MM.1S (cell line): ENCODE measurements at regions not wholly inside any gene's neighbourhood (a gene's known extent, or its start where the extent isn't known, plus 50 kb on each side); places are given as distances from the start of the nearest gene placed in this dataset.

Source experiments
- DNase-seq: peaks from one replicate; pipeline ENCODE4 v3.0.0-alpha.2; 2015
- H2AFZ ChIP-seq: fragments of 300-600 bp; sonication (generic); 2 replicates; pipeline ENCODE4 v1.6.0; 2016; ENCODE audit warnings: antibody characterized with exemption, low read length
- H3F3A ChIP-seq: fragments of 300-600 bp; sonication (generic); 2 replicates; pipeline ENCODE4 v1.6.1; 2016; ENCODE audit warnings: mild to moderate bottlenecking, antibody characterized with exemption, low read length, moderate library complexity, mixed read lengths; ENCODE audit not compliant: insufficient read depth
- H3K27ac ChIP-seq: fragments of 300-600 bp; sonication (generic); 2 replicates; pipeline ENCODE4 v1.5.1; 2016; ENCODE audit warnings: mild to moderate bottlenecking, low read length
- H3K27me3 ChIP-seq: fragments of 300-600 bp; sonication (generic); replicated peaks from 2 replicates; pipeline ENCODE4 v1.6.0; 2016; ENCODE audit warnings: low read length; ENCODE audit not compliant: insufficient read depth
- H3K36me3 ChIP-seq: fragments of 300-600 bp; sonication (generic); replicated peaks from 2 replicates; pipeline ENCODE4 v1.6.1; 2016; ENCODE audit warnings: mild to moderate bottlenecking, low read length, mixed read lengths; ENCODE audit not compliant: insufficient read depth
- H3K4me1 ChIP-seq: fragments of 300-600 bp; sonication (generic); 2 replicates; pipeline ENCODE4 v1.6.1; 2016; ENCODE audit warnings: low read length, mixed read lengths
- H3K4me2 ChIP-seq: fragments of 300-600 bp; sonication (generic); 2 replicates; pipeline ENCODE4 v1.6.0; 2016; ENCODE audit warnings: low read depth, low read length
- H3K4me3 ChIP-seq: fragments of 300-600 bp; sonication (generic); 2 replicates; pipeline ENCODE4 v1.5.1; 2016; ENCODE audit warnings: low read length, mixed read lengths
- H3K79me2 ChIP-seq: fragments of 300-600 bp; sonication (generic); 2 replicates; pipeline ENCODE4 v1.6.1; 2016; ENCODE audit warnings: mixed run types, low read length, mixed read lengths
- H3K9ac ChIP-seq: fragments of 300-600 bp; sonication (generic); 2 replicates; pipeline ENCODE4 v1.6.1; 2016; ENCODE audit warnings: low read length, mixed read lengths
- H3K9me2 ChIP-seq: fragments of 300-600 bp; sonication (generic); replicated peaks from 2 replicates; pipeline ENCODE4 v1.6.1; 2016; ENCODE audit warnings: mild to moderate bottlenecking, low read length, mixed read lengths; ENCODE audit not compliant: insufficient read depth
- H3K9me3 ChIP-seq: fragments of 300-600 bp; sonication (generic); replicated peaks from 2 replicates; pipeline ENCODE4 v1.6.1; 2016; ENCODE audit warnings: mild to moderate bottlenecking, low read length, mixed read lengths; ENCODE audit not compliant: insufficient read depth
- H4K20me1 ChIP-seq: fragments of 300-600 bp; sonication (generic); 2 replicates; pipeline ENCODE4 v1.6.1; 2016; ENCODE audit warnings: mild to moderate bottlenecking, low read length, moderate library complexity, mixed read lengths; ENCODE audit not compliant: insufficient read depth
- EZH2 ChIP-seq: fragments of 300-600 bp; sonication (generic); optimal IDR thresholded peaks from 2 replicates; pipeline ENCODE3; 2017; ENCODE audit warnings: low read depth, mild to moderate bottlenecking, antibody characterized with exemption, low read length, mixed read lengths
- EZH2phosphoT487 ChIP-seq: fragments of 300-600 bp; sonication (generic); IDR thresholded peaks from 2 replicates; pipeline ENCODE4 v1.6.1; 2018; ENCODE audit warnings: antibody characterized with exemption, low read length
- TF ChIP-seq, protein P1 (sequence below): fragments of 300-600 bp; sonication (generic); IDR thresholded peaks from 2 replicates; pipeline ENCODE4 v1.5.1; 2016; ENCODE audit warnings: antibody characterized with exemption, low read length, mixed read lengths

DNA sequence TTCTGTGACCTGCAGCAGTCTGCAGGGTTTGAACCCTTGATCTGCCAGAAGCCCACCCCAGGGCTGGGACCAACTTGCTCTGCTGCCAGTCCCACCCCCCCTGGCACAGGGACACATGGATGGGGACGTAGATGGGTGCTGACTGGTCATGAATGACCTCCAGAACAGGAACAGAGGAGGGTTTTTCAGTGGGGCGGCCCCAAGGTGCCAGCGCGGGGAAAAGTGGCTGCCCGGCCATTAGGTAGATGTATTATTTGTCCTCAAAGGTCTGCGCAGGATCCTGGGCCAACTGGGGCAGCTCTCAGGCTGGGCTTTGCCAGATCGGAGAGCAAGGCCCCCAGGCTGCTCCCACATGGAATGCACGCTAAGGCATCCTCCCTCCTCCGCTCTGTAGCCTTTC is 265.2 kb upstream of the TNRC6C start:
- H3K27me3 ChIP-seq, result no peaks in the 10 kb centered on the region
- no peak overlapping the region for H3K4me2 ChIP-seq
- H3K9me2 ChIP-seq, result no peaks in the 10 kb centered on the region
- H4K20me1 ChIP-seq, result no peaks in the 10 kb centered on the region
- no peaks in the 10 kb centered on the region for H3F3A ChIP-seq
- H2AFZ ChIP-seq, result no peak overlapping the region
- H3K9ac ChIP-seq, result no peak overlapping the region
- no peak overlapping the region for H3K4me3 ChIP-seq
- no peaks in the 10 kb centered on the region for H3K79me2 ChIP-seq
- no peak overlapping the region for H3K27ac ChIP-seq
- TF ChIP-seq EZH2phosphoT487, result no peak
- TF ChIP-seq EZH2, result no peak
- TF ChIP-seq, protein P1, sequence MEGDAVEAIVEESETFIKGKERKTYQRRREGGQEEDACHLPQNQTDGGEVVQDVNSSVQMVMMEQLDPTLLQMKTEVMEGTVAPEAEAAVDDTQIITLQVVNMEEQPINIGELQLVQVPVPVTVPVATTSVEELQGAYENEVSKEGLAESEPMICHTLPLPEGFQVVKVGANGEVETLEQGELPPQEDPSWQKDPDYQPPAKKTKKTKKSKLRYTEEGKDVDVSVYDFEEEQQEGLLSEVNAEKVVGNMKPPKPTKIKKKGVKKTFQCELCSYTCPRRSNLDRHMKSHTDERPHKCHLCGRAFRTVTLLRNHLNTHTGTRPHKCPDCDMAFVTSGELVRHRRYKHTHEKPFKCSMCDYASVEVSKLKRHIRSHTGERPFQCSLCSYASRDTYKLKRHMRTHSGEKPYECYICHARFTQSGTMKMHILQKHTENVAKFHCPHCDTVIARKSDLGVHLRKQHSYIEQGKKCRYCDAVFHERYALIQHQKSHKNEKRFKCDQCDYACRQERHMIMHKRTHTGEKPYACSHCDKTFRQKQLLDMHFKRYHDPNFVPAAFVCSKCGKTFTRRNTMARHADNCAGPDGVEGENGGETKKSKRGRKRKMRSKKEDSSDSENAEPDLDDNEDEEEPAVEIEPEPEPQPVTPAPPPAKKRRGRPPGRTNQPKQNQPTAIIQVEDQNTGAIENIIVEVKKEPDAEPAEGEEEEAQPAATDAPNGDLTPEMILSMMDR, result no peak
- H3K9me3 ChIP-seq, result no peaks in the 10 kb centered on the region
- H3K36me3 ChIP-seq, result no peaks in the 10 kb centered on the region
- no peak for DNase-seq
- H3K4me1 ChIP-seq, result peaks cover 29% of the 10 kb centered on the region

GRCh38 chr17:77693776-77694175 is 264.7 kb upstream of the TNRC6C start:
- H3F3A ChIP-seq, result no peaks in the 10 kb centered on the region
- no peak overlapping the region for H2AFZ ChIP-seq
- no peak overlapping the region for H3K4me3 ChIP-seq
- H3K27ac ChIP-seq, result no peak overlapping the region
- no peaks in the 10 kb centered on the region for H4K20me1 ChIP-seq
- no peak overlapping the region for H3K4me2 ChIP-seq
- H3K9me2 ChIP-seq, result no peaks in the 10 kb centered on the region
- peaks cover 29% of the 10 kb centered on the region for H3K4me1 ChIP-seq
- no peak overlapping the region for H3K9ac ChIP-seq
- H3K9me3 ChIP-seq, result no peaks in the 10 kb centered on the region
- no peak for DNase-seq
- TF ChIP-seq EZH2phosphoT487, result no peak
- no peak for TF ChIP-seq EZH2
- TF ChIP-seq, protein P1, result no peak
- no peaks in the 10 kb centered on the region for H3K27me3 ChIP-seq
- no peaks in the 10 kb centered on the region for H3K36me3 ChIP-seq
- no peaks in the 10 kb centered on the region for H3K79me2 ChIP-seq

DNA sequence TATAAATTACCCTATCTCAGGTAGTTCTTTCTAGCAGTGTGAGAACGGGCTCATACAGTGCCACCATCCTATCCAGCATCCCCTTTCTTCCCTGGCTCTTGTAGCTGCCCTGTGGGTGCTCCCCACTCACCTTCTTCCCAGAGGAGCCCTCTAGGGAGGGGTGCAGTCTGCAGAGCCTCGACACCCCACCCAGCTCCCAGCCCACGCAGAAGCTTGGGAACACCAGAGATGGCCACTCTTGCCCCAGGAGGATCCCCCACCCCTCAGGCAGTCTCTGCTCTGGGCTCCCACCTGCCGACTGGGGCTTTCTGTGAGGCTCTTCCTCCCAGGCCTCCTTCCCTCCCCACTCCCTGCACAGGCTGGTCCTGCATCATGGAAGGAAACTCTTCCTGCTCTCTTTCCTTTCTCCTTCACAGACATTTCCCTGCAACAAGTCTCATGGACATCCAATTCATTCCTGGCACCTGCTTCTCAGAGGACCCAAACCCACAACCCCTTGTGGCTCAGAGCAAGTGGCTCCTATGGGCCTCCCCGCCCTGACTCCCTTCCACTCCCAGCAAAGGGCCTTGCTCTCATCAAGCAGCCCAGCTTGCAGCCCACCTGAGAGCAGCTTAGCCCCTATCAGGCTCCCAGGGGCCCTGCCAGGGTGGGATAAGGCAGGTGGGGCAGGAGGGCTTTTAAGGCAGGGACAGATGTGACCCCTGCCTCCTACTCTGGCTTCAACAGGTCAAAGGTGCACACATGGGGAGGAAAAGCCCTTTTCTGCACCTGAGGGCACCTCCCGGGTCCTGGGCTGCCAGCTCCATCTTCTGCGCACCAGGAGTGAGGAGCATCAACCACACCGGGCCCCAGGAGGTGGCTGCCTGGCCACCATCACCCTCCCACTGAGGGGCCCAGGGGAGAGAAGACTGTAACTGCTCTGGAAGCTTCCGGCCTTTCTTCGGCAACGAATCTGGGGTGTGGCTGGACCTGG is 263.8 kb upstream of the TNRC6C start:
- H3K9ac ChIP-seq, result no peak overlapping the region
- H3K27ac ChIP-seq, result no peak overlapping the region
- TF ChIP-seq EZH2phosphoT487 (no peak), EZH2 (no peak)
- TF ChIP-seq, protein P1, result no peak
- no peak overlapping the region for H3K4me2 ChIP-seq
- H3K4me3 ChIP-seq, result no peak overlapping the region
- H2AFZ ChIP-seq, result no peak overlapping the region
- no peaks in the 10 kb centered on the region for H3K27me3 ChIP-seq
- H3K4me1 ChIP-seq, result peaks cover 28% of the 10 kb centered on the region
- no peaks in the 10 kb centered on the region for H3K79me2 ChIP-seq
- H3K36me3 ChIP-seq, result no peaks in the 10 kb centered on the region
- no peaks in the 10 kb centered on the region for H3K9me3 ChIP-seq
- no peaks in the 10 kb centered on the region for H3F3A ChIP-seq
- H4K20me1 ChIP-seq, result no peaks in the 10 kb centered on the region
- no peak for DNase-seq
- no peaks in the 10 kb centered on the region for H3K9me2 ChIP-seq
